GM20000 (cell line): ENCODE measurements at regions not wholly inside any gene's neighbourhood (a gene's known extent, or its start where the extent isn't known, plus 50 kb on each side); places are given as distances from the start of the nearest gene placed in this dataset.

Experiments
- DNase-seq: peaks from one replicate; pipeline ENCODE4 v3.0.0; 2012; ENCODE audit warnings: low spot score
- CTCF ChIP-seq: IDR thresholded peaks from 2 replicates; pipeline ENCODE4 v1.5.1; 2012; ENCODE audit warnings: mild to moderate bottlenecking, control low read depth; ENCODE audit errors: extremely low read depth, missing control alignments

- TF ChIP-seq CTCF: no peak
- DNase-seq: no peak
These were observed 238.1 kb downstream of the CETN3 start for GRCh38 chr5:90171466-90171865.

GRCh38 chr5:90170261-90170660 is 239.3 kb downstream of the CETN3 start:
- DNase-seq: no peak
- no peak for TF ChIP-seq CTCF

DNA sequence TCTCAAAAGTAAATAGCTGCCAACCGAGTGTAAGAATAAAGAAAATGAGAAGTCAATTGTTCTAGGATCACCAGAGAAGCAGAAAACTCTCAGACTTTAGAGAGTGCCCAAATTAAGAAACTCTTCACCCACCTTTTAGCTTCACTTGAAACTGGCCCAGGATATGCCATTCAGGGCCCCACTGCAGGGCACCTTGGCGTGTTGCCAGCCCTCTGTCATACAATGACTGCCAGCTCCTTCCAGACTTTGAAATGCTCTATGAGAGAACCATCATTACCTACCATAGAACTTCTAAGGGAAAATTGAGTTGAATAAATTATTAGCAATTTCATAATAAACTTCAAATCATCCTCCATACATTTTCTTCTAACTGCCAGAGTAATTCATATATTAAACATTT is 240.5 kb downstream of the CETN3 start:
- no peak for DNase-seq

GRCh38 chr5:90168399-90168798 is 241.2 kb downstream of the CETN3 start:
- DNase-seq: no peak
- TF ChIP-seq CTCF: no peak

More for the DNA sequence above, 240.5 kb downstream of the CETN3 start:
- no peak for TF ChIP-seq CTCF

DNA sequence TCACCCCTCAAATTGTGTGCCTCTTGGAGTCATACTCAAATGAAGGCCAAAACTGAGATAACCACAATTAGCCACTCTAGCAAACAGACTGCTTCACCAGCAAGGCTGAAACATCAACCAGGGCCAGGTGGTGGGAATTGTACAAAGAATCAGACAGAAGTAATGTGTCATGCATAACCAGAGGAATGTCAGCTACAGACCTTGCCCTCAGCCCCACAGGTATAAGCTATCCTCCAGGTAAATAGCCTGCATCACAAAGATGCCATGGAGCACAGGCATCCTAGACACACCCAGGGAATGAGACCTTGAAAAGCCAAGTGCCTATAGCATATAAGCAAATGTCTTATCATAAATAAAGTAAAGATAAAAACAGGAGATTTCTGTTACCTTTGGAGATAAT is 242.7 kb downstream of the CETN3 start:
- no peak for TF ChIP-seq CTCF

DNA sequence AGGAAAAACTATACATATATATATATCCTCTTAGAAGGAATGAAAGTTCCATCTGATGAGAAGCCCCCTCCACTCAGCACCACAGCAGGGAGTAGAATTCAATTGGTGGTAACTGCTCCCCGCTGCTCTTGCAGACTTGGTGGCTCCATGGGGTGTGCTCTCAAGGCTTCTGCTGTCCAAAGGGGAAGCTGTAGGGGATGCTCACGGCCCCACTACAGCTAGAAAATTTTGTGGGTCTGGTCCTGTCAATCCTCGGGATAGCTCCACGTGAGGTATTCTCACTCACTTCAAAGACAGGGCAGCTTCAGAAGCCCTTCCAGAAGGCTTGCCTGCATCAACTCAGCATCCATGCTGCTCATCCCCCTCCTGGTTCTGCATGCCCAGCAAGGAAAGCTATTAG is 247.2 kb downstream of the CETN3 start:
- DNase-seq: no peak
- TF ChIP-seq CTCF: no peak

More for the DNA sequence above, 242.7 kb downstream of the CETN3 start:
- no peak for DNase-seq

DNA sequence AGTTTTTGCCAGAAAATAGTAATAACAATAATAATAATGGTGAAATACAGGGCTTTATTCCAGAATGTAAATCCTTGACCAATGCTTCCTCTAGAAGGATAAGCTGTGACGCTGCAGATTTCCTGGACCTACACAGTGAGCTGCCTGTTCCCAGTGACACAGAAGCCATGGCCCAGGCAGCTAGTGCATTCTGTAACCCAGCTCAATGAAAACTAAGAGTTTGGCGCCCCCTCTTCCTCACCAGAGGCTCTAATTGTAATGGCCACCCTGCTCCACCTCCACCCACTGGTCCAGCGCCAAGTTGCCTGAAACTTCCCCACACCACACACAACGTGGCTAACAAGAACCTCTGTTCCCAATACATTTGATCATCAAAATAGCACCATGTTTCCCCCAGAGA is 248.1 kb downstream of the CETN3 start:
- peak; percentile 9 for TF ChIP-seq CTCF
- DNase-seq: peak; percentile 54

- no peak for TF ChIP-seq CTCF
- no peak for DNase-seq
These were observed 251.4 kb downstream of the CETN3 start for GRCh38 chr5:90158131-90158530.
